Thyroid gland (tissue), 4 donors: ENCODE measurements at regions not wholly inside any gene's neighbourhood (a gene's known extent, or its start where the extent isn't known, plus 50 kb on each side); places are given as distances from the start of the nearest gene placed in this dataset.

Experiments used
- POLR2A ChIP-seq, 2 donors: fragments of 450-650 bp; IDR thresholded peaks; one replicate each; pipeline ENCODE4 v1.6.1; 2017; ENCODE audit warnings: antibody characterized with exemption in 2 of 2, mild to moderate bottlenecking in 2 of 2, moderate library complexity in 1 of 2
- TF ChIP-seq, protein P1 (sequence below), 6 experiments: fragments of 200-600 bp in 3 of 6; fragments of 450-650 bp in 3 of 6; sonication (generic) in 3 of 6; IDR thresholded peaks; one replicate each; pipeline ENCODE4 v1.5.1; 2016 to 2019; ENCODE audit warnings: antibody characterized with exemption in 6 of 6, mild to moderate bottlenecking in 2 of 6, inconsistent platforms in 1 of 6, moderate library complexity in 1 of 6

DNA sequence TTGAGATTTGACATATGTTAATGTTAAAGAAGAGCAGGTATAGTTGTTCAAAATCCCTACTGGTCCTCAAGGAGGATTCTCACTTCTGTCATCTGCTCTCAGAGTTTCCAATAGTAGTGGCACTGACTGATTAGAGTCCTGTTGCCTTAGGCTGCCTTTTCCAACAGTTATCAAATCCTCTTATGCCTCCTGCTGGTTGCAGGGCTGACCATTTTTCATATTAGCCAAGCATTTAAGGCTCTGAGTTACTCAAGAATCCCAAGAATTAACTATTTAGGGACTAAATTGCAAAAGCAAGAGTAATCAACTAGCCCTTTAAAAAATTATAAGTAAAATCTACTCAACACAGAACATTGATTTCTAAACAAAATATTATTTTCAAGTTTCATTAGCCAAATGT lies 212.0 kb upstream of the CHORDC1 start:
- TF ChIP-seq, protein P1, sequence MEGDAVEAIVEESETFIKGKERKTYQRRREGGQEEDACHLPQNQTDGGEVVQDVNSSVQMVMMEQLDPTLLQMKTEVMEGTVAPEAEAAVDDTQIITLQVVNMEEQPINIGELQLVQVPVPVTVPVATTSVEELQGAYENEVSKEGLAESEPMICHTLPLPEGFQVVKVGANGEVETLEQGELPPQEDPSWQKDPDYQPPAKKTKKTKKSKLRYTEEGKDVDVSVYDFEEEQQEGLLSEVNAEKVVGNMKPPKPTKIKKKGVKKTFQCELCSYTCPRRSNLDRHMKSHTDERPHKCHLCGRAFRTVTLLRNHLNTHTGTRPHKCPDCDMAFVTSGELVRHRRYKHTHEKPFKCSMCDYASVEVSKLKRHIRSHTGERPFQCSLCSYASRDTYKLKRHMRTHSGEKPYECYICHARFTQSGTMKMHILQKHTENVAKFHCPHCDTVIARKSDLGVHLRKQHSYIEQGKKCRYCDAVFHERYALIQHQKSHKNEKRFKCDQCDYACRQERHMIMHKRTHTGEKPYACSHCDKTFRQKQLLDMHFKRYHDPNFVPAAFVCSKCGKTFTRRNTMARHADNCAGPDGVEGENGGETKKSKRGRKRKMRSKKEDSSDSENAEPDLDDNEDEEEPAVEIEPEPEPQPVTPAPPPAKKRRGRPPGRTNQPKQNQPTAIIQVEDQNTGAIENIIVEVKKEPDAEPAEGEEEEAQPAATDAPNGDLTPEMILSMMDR (IDR thresholded peaks at IDR 0.05): peak in 4 of 6 experiments; percentile 36 to 56 (median 45)
- no peak for TF ChIP-seq POLR2A (IDR thresholded peaks at IDR 0.05)
